CD4-positive, alpha-beta memory T cell (primary cell): ENCODE measurements at regions not wholly inside any gene's neighbourhood (a gene's known extent, or its start where the extent isn't known, plus 50 kb on each side); places are given as distances from the start of the nearest gene placed in this dataset.
"Not testable (repeated sequence)": the region's sequence is repeated elsewhere in the genome, so short reads cannot be mapped to it uniquely, and the experiment has no call there.

Experiments
- CTCF ChIA-PET: fragments of 350-600 bp; sonication (Branson Sonifier 250); formaldehyde crosslinking; loops from one replicate; lab custom pipeline; 2021; ENCODE audit warnings: inconsistent platforms; ENCODE audit not compliant: partially characterized antibody; lab: Charles Lee
- POLR2A ChIA-PET: fragments of 350-600 bp; sonication (Branson Sonifier 250); formaldehyde crosslinking; loops from one replicate; lab custom pipeline; 2021; ENCODE audit not compliant: partially characterized antibody; lab: Charles Lee
- DNase-seq, 5 donors: peaks; one replicate each; pipeline versions ENCODE4 v3.0.0 to v3.0.0-alpha.2; 2020 to 2022; ENCODE audit warnings: mixed read lengths in 1 of 5
- H3K27ac ChIP-seq: one replicate; pipeline ENCODE4 v1.7.0; 2013; ENCODE audit warnings: low read depth, low read length
- H3K27me3 ChIP-seq: 2 replicates; pipeline ENCODE4 v1.7.0; 2013; ENCODE audit warnings: mild to moderate bottlenecking, low read length, moderate library complexity; ENCODE audit not compliant: insufficient read depth
- H3K36me3 ChIP-seq: 2 replicates; pipeline ENCODE4 v1.7.0; 2013; ENCODE audit warnings: mild to moderate bottlenecking, low read length, moderate library complexity; ENCODE audit not compliant: insufficient read depth
- H3K4me1 ChIP-seq: 2 replicates; pipeline ENCODE4 v1.7.0; 2013; ENCODE audit warnings: mild to moderate bottlenecking, low read length, moderate library complexity; ENCODE audit not compliant: insufficient read depth
- H3K4me3 ChIP-seq, 2 donors: one replicate each; pipeline ENCODE4 v1.7.0; 2013; ENCODE audit warnings: low read length in 2 of 2, mild to moderate bottlenecking in 1 of 2
- H3K9me3 ChIP-seq, 2 donors: one replicate each; pipeline ENCODE4 v1.7.0; 2013; ENCODE audit warnings: low read length in 2 of 2, control low read depth in 1 of 2; ENCODE audit not compliant: control insufficient read depth in 1 of 2
- H3K27ac Mint-ChIP-seq, 7 donors: one replicate each; pipeline ENCODE4 v1.8.0; 2020 to 2021; ENCODE audit warnings: mixed read lengths in 7 of 7, mild to moderate bottlenecking in 6 of 7, inconsistent platforms in 3 of 7, moderate library complexity in 3 of 7
- H3K27me3 Mint-ChIP-seq, 2 donors: one replicate each; pipeline ENCODE4 v1.8.0; 2020 to 2021; ENCODE audit warnings: mixed read lengths in 2 of 2
- H3K36me3 Mint-ChIP-seq, 2 donors: one replicate each; pipeline ENCODE4 v1.8.0; 2020 to 2021; ENCODE audit warnings: mixed read lengths in 2 of 2, inconsistent platforms in 1 of 2, mild to moderate bottlenecking in 1 of 2
- H3K4me1 Mint-ChIP-seq, 4 donors: one replicate each; pipeline ENCODE4 v1.8.0; 2020 to 2021; ENCODE audit warnings: mixed read lengths in 4 of 4, mild to moderate bottlenecking in 1 of 4
- H3K4me3 Mint-ChIP-seq, 8 donors: one replicate each; pipeline ENCODE4 v1.8.0; 2020 to 2021; ENCODE audit warnings: mixed read lengths in 8 of 8, mild to moderate bottlenecking in 7 of 8, moderate library complexity in 6 of 8, inconsistent platforms in 3 of 8
- H3K9me3 Mint-ChIP-seq, 8 donors: one replicate each; pipeline ENCODE4 v1.8.0; 2020 to 2021; ENCODE audit warnings: mixed read lengths in 8 of 8, mild to moderate bottlenecking in 5 of 8, inconsistent platforms in 3 of 8, moderate library complexity in 1 of 8
- intact Hi-C: fragments of 100-400 bp; cut with micrococcal nuclease; formaldehyde crosslinking; loops from one replicate; pipeline ENCODE4 v1.15.1; 2023

DNA sequence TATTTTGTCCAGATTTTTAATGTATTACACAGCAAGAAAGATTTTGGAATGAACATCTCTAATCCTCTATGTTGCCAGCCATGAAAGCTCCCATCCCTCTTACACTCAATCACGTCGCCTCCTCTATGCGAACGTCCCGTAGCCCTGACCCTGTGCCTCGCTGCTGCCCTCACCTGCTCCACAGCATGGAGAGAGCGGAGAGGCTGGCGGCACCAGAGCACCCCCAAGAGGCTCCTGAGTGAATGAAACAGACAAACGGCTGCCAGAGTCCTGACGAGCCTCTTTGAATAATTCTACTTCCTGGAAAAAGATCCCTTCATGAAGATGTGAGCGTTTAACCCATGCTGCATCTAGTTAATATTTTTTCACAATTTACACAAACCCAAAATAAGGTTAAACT lies 111.1 kb downstream of the GOLGA6L6 start:
- H3K4me3 Mint-ChIP-seq, H3K4me1 ChIP-seq, H3K4me1 Mint-ChIP-seq, H3K27ac ChIP-seq, DNase-seq, H3K36me3 Mint-ChIP-seq, H3K27me3 Mint-ChIP-seq, H3K9me3 Mint-ChIP-seq, POLR2A ChIA-PET, H3K36me3 ChIP-seq, H3K4me3 ChIP-seq, intact Hi-C loops, H3K27me3 ChIP-seq, H3K27ac Mint-ChIP-seq, CTCF ChIA-PET, H3K9me3 ChIP-seq: not testable (repeated sequence)

DNA sequence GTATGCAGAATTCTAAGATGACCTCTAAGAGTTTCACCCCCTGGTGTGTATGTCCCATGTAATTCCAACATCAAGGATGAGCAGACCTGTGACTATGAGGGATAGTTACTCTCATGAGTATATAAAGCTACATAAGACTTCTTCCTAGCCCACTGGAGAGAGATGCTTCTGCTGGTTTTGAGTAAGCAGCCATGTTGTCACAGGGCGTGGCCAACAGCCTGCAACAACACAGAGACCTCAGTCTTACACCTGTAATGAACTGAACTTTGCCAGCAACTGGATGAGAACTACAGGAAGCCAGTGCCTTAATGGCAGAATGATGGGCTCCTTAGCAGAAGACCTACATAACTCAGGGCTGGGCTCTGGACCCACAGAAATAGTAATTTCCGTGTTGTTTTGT lies 120.9 kb downstream of the GOLGA6L6 start:
- H3K36me3 ChIP-seq, POLR2A ChIA-PET, H3K4me1 ChIP-seq, H3K4me1 Mint-ChIP-seq, H3K27ac Mint-ChIP-seq, H3K9me3 Mint-ChIP-seq, H3K4me3 ChIP-seq, CTCF ChIA-PET, H3K27me3 ChIP-seq, H3K36me3 Mint-ChIP-seq, H3K9me3 ChIP-seq, H3K27me3 Mint-ChIP-seq, DNase-seq, intact Hi-C loops, H3K27ac ChIP-seq, H3K4me3 Mint-ChIP-seq: not testable (repeated sequence)

DNA sequence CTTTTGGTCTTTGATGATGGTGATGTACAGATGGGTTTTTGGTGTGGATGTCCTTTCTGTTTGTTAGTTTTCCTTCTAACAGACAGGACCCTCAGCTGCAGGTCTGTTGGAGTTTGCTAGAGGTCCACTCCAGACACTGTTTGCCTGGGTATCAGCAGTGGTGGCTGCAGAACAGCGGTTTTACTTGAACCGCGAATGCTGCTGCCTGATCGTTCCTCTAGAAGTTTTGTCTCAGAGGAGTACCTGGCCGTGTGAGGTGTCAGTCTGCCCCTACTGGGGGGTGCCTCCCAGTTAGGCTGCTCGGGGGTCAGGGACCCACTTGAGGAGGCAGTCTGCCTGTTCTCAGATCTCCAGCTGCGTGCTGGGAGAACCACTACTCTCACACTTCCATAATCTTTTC lies 125.0 kb downstream of the GOLGA6L6 start:
- intact Hi-C loops = not testable (repeated sequence)

DNA sequence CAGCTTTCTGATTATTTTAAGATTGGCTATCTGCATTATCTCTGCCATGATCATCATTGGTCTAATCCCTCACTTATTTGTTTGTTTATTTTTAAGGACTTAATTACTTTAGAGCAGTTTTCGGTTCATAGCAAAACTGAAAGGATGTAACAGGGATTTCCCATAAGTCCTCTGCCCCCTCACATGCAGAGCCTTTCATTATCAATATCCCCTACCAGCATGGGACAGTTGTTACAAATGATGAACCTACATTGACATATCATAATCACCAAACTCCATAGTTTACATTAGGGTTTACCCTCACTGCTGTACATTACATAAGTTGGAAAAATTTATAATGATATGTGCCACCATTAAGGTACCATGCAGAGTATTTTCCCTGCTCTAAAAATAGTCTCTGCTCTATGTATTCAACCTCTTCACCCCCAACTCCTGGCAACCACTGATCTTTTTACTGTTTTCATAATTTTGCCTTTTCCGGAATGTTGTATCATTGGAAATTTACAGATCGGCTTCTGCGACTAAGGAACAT lies 131.9 kb downstream of the GOLGA6L6 start:
- CTCF ChIA-PET, H3K4me1 Mint-ChIP-seq, POLR2A ChIA-PET, H3K36me3 ChIP-seq, H3K4me1 ChIP-seq, H3K27me3 ChIP-seq, H3K27me3 Mint-ChIP-seq, intact Hi-C loops, H3K9me3 ChIP-seq, H3K27ac ChIP-seq, H3K4me3 Mint-ChIP-seq, H3K4me3 ChIP-seq, H3K36me3 Mint-ChIP-seq, DNase-seq, H3K27ac Mint-ChIP-seq: not testable (repeated sequence)
- peaks cover 0 to 20% (median 13%) of the 10 kb centered on the region in 8 donors for H3K9me3 Mint-ChIP-seq

More for the DNA sequence above, 125.0 kb downstream of the GOLGA6L6 start:
- POLR2A ChIA-PET, H3K27ac ChIP-seq, CTCF ChIA-PET, H3K4me1 Mint-ChIP-seq, H3K4me3 Mint-ChIP-seq, H3K27ac Mint-ChIP-seq, H3K36me3 Mint-ChIP-seq, H3K27me3 Mint-ChIP-seq, H3K9me3 ChIP-seq, H3K4me1 ChIP-seq, H3K27me3 ChIP-seq, H3K36me3 ChIP-seq, DNase-seq, H3K4me3 ChIP-seq: not testable (repeated sequence)
- H3K9me3 Mint-ChIP-seq = peaks cover 0 to 26% (median 20%) of the 10 kb centered on the region in 8 donors

DNA sequence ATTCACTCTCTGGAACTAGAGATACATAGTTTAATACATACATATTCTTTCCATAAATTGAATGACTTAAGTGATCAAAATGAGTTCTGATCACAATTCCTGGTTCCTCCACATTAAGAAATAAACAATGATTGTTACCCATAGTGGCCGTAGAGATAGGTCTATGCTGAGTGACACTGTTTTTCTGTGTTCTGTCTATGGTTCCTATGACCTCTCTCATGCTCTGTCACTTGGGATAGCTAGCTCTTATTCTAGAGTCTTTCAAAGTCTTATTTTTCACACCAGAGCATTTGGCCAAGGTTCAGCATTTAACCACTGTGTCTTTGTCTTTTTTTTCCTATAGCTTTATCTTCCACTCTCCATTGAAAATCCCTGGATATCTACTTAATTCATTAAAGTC lies 132.4 kb downstream of the GOLGA6L6 start:
- Mint-ChIP-seq H3K27me3 (no peaks in the 10 kb centered on the region), H3K36me3 (no peaks in the 10 kb centered on the region), H3K4me1 (no peaks in the 10 kb centered on the region), H3K4me3 (no peak overlapping the region), H3K27ac (no peak overlapping the region), H3K9me3 (peaks cover 0 to 16% (median 11%) of the 10 kb centered on the region in 8 donors)
- Histone ChIP-seq H3K27ac (no peak overlapping the region), H3K27me3 (no peaks in the 10 kb centered on the region), H3K9me3 (no peaks in the 10 kb centered on the region), H3K36me3 (no peaks in the 10 kb centered on the region), H3K4me3 (no peak overlapping the region), H3K4me1 (no peaks in the 10 kb centered on the region)
- ChIA-PET POLR2A (no interaction called here), CTCF (no interaction called here)
- intact Hi-C loops = no loop called here
- DNase-seq = no peak

DNA sequence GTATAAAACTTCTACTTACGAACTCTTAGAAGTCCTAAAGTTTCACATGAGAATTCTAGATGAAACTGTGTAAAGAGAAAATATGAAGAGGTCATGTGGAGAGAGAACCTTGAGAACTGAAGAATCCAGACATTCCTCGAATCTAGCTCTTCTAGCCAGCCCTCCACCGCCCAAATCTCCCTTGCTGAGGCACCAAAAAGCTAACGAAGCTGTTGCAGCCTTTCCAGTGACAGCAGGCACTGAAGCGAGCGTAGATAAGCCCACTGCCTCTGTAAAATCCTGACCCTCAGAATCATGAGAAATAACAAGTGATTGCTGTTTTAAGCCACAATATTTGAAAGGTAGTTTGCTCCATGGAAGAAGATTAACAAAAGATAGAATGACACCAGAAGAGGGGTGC lies 134.0 kb downstream of the GOLGA6L6 start:
- H3K36me3 Mint-ChIP-seq = no peaks in the 10 kb centered on the region
- peaks cover 0 to 10% (median 8%) of the 10 kb centered on the region in 8 donors for H3K9me3 Mint-ChIP-seq
- no peak overlapping the region for H3K4me3 Mint-ChIP-seq
- intact Hi-C loops = no loop called here
- no peak for DNase-seq
- no peaks in the 10 kb centered on the region for H3K36me3 ChIP-seq
- H3K27ac Mint-ChIP-seq = no peak overlapping the region
- H3K27me3 ChIP-seq = no peaks in the 10 kb centered on the region
- ChIA-PET POLR2A (no interaction called here), CTCF (no interaction called here)
- no peaks in the 10 kb centered on the region for H3K9me3 ChIP-seq
- H3K4me1 ChIP-seq = no peaks in the 10 kb centered on the region
- H3K27ac ChIP-seq = no peak overlapping the region
- no peaks in the 10 kb centered on the region for H3K4me1 Mint-ChIP-seq
- no peaks in the 10 kb centered on the region for H3K27me3 Mint-ChIP-seq
- H3K4me3 ChIP-seq = no peak overlapping the region

DNA sequence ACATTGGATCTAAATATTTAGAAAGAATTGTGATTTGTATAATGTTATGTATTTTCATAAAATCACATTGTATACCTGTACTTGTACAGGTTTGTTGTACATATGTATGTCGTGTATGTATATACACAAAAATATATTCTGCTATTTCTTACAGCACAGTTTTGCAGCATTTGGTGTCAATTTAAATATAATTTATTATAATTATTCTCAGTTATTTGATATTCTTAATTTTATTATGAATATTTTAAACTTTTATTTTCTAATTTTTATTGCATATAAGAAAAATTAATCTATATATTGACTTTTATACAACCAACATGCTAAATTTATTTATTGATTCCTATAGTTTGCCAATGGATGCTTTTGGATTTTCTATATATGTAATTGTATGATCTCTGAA lies 137.0 kb downstream of the GOLGA6L6 start:
- H3K4me1 Mint-ChIP-seq, H3K27me3 Mint-ChIP-seq, H3K27ac ChIP-seq, H3K4me3 ChIP-seq, H3K27ac Mint-ChIP-seq, H3K9me3 Mint-ChIP-seq, H3K36me3 Mint-ChIP-seq, H3K27me3 ChIP-seq, H3K36me3 ChIP-seq, H3K4me1 ChIP-seq, H3K4me3 Mint-ChIP-seq, POLR2A ChIA-PET, intact Hi-C loops, CTCF ChIA-PET, H3K9me3 ChIP-seq, DNase-seq: not testable (repeated sequence)

DNA sequence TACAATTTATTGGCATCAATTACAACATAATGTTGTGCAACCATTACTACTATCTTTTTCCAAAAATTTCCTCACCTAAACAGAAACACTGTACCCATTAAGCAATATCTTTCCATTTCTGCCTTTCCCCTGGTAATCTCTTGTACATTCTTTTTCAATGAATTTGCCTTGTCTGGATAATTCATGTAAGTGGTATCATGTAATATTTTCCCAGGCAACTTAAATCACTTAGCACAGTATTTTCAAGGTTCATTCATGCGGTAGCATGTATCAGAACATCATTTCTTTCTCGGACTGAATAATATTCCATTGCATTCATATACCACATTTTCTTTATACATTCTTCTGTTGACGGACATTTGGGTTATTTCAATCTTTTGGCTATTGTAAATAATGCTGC lies 139.0 kb downstream of the GOLGA6L6 start:
- H3K36me3 ChIP-seq, H3K27ac ChIP-seq, H3K4me1 ChIP-seq, DNase-seq, POLR2A ChIA-PET, H3K4me1 Mint-ChIP-seq, H3K9me3 Mint-ChIP-seq, intact Hi-C loops, CTCF ChIA-PET, H3K27ac Mint-ChIP-seq, H3K36me3 Mint-ChIP-seq, H3K27me3 Mint-ChIP-seq, H3K27me3 ChIP-seq, H3K4me3 ChIP-seq, H3K4me3 Mint-ChIP-seq, H3K9me3 ChIP-seq: not testable (repeated sequence)
